Osteocyte (in vitro differentiated cells): ENCODE measurements at regions not wholly inside any gene's neighbourhood (a gene's known extent, or its start where the extent isn't known, plus 50 kb on each side); places are given as distances from the start of the nearest gene placed in this dataset.

ENCODE experiments used
- DNase-seq: peaks from one replicate; pipeline ENCODE4 v3.0.0; 2021; ENCODE audit warnings: mixed read lengths; ENCODE audit not compliant: unreplicated experiment; ENCODE audit errors: extremely low spot score
- H3K27ac Mint-ChIP-seq: one replicate; pipeline ENCODE4 v1.8.0; 2021; ENCODE audit warnings: mild to moderate bottlenecking, mixed read lengths; ENCODE audit not compliant: unreplicated experiment
- H3K27me3 Mint-ChIP-seq: one replicate; pipeline ENCODE4 v1.8.0; 2021; ENCODE audit warnings: mixed read lengths; ENCODE audit not compliant: unreplicated experiment
- H3K36me3 Mint-ChIP-seq: one replicate; pipeline ENCODE4 v1.8.0; 2021; ENCODE audit warnings: mixed read lengths; ENCODE audit not compliant: unreplicated experiment
- H3K4me1 Mint-ChIP-seq: one replicate; pipeline ENCODE4 v1.8.0; 2021; ENCODE audit warnings: mixed read lengths; ENCODE audit not compliant: unreplicated experiment
- H3K4me3 Mint-ChIP-seq: one replicate; pipeline ENCODE4 v1.8.0; 2021; ENCODE audit warnings: mild to moderate bottlenecking, moderate library complexity, mixed read lengths; ENCODE audit not compliant: unreplicated experiment
- H3K9me3 Mint-ChIP-seq: one replicate; pipeline ENCODE4 v1.8.0; 2021; ENCODE audit warnings: mixed read lengths; ENCODE audit not compliant: unreplicated experiment
- CTCF ChIP-seq: fragments of 200-600 bp; sonication (generic); IDR thresholded peaks from 2 replicates; pipeline ENCODE4 v1.5.0; 2021; ENCODE audit warnings: antibody characterized with exemption, mild to moderate bottlenecking, moderate library complexity

- no peaks in the 10 kb centered on the region for H3K27me3 Mint-ChIP-seq
These were observed 173.6 kb upstream of the CSF3R start for GRCh38 chr1:36656271-36656670.

GRCh38 chr1:36654586-36654985 is 171.9 kb upstream of the CSF3R start:
- Mint-ChIP-seq H3K4me3 (no peak overlapping the region), H3K9me3 (no peaks in the 10 kb centered on the region), H3K4me1 (no peaks in the 10 kb centered on the region), H3K27ac (no peak overlapping the region), H3K27me3 (peaks cover 1% of the 10 kb centered on the region), H3K36me3 (no peaks in the 10 kb centered on the region)
- TF ChIP-seq CTCF: no peak
- no peak for DNase-seq

More at GRCh38 chr1:36656271-36656670, 173.6 kb upstream of the CSF3R start:
- Mint-ChIP-seq H3K4me1 (no peaks in the 10 kb centered on the region), H3K4me3 (no peak overlapping the region), H3K36me3 (no peaks in the 10 kb centered on the region), H3K27ac (no peak overlapping the region), H3K9me3 (no peaks in the 10 kb centered on the region)
- TF ChIP-seq CTCF: no peak
- DNase-seq: no peak

- no peaks in the 10 kb centered on the region for H3K36me3 Mint-ChIP-seq
These were observed 171.1 kb upstream of the CSF3R start for GRCh38 chr1:36653850-36654249.

GRCh38 chr1:36652586-36652985 is 169.9 kb upstream of the CSF3R start:
- H3K4me1 Mint-ChIP-seq: no peaks in the 10 kb centered on the region
- no peaks in the 10 kb centered on the region for H3K9me3 Mint-ChIP-seq
- no peak for TF ChIP-seq CTCF
- no peaks in the 10 kb centered on the region for H3K36me3 Mint-ChIP-seq
- DNase-seq: no peak
- peaks cover 4% of the 10 kb centered on the region for H3K27me3 Mint-ChIP-seq
- no peak overlapping the region for H3K27ac Mint-ChIP-seq
- no peak overlapping the region for H3K4me3 Mint-ChIP-seq

More at GRCh38 chr1:36653850-36654249, 171.1 kb upstream of the CSF3R start:
- Mint-ChIP-seq H3K27me3 (peaks cover 2% of the 10 kb centered on the region), H3K27ac (no peak overlapping the region), H3K4me1 (no peaks in the 10 kb centered on the region), H3K4me3 (no peak overlapping the region), H3K9me3 (no peaks in the 10 kb centered on the region)
- TF ChIP-seq CTCF: no peak
- DNase-seq: no peak

GRCh38 chr1:36652011-36652410 is 169.3 kb upstream of the CSF3R start:
- no peak overlapping the region for H3K27ac Mint-ChIP-seq
- peaks cover 4% of the 10 kb centered on the region for H3K27me3 Mint-ChIP-seq

More at GRCh38 chr1:36652011-36652410, 169.3 kb upstream of the CSF3R start:
- H3K36me3 Mint-ChIP-seq: no peaks in the 10 kb centered on the region
- H3K4me3 Mint-ChIP-seq: no peak overlapping the region
- H3K9me3 Mint-ChIP-seq: no peaks in the 10 kb centered on the region
- DNase-seq: no peak
- H3K4me1 Mint-ChIP-seq: no peaks in the 10 kb centered on the region
- TF ChIP-seq CTCF: no peak
